ENCODE measurements at regions not wholly inside any gene's neighbourhood (a gene's known extent, or its start where the extent isn't known, plus 50 kb on each side); places are given as distances from the start of the nearest gene placed in this dataset.
A peak's percentile ranks its signal among the peaks of the same experiment; 100 is the strongest.

- no peak for DNase-seq
Measured at GRCh38 chr18:44025421-44025820, 655.3 kb upstream of the SETBP1 start.

GRCh38 chr18:44028109-44028508 is 652.6 kb upstream of the SETBP1 start:
- peak in 1 of 3 donors; percentile 9 for DNase-seq

GRCh38 chr18:44031063-44031462 is 649.6 kb upstream of the SETBP1 start:
- peak in 1 of 3 donors; percentile 3 for DNase-seq

GRCh38 chr18:44033144-44033701 is 647.5 kb upstream of the SETBP1 start:
- DNase-seq: peak in 1 of 3 donors; percentile 5

- DNase-seq: no peak
Measured at GRCh38 chr18:44035554-44035953, 645.1 kb upstream of the SETBP1 start.

GRCh38 chr18:44036501-44036900 is 644.2 kb upstream of the SETBP1 start:
- no peak for DNase-seq

- DNase-seq: no peak
Measured at GRCh38 chr18:44039216-44039615, 641.5 kb upstream of the SETBP1 start.

GRCh38 chr18:44039826-44040225 is 640.9 kb upstream of the SETBP1 start:
- no peak for DNase-seq

- DNase-seq: no peak
Measured at GRCh38 chr18:44041553-44041952, 639.1 kb upstream of the SETBP1 start.

GRCh38 chr18:44041961-44042360 is 638.7 kb upstream of the SETBP1 start:
- DNase-seq: no peak

- no peak for DNase-seq
Measured at GRCh38 chr18:44046376-44046975, 634.2 kb upstream of the SETBP1 start.

GRCh38 chr18:44047585-44047984 is 633.1 kb upstream of the SETBP1 start:
- DNase-seq: no peak

GRCh38 chr18:44048435-44048834 is 632.3 kb upstream of the SETBP1 start:
- DNase-seq: no peak

- no peak for DNase-seq
Measured at GRCh38 chr18:44048846-44049245, 631.8 kb upstream of the SETBP1 start.

- DNase-seq: no peak
Measured at GRCh38 chr18:44051026-44051425, 629.7 kb upstream of the SETBP1 start.

- no peak for DNase-seq
Measured at GRCh38 chr18:44054514-44054913, 626.2 kb upstream of the SETBP1 start.

GRCh38 chr18:44060197-44060596 is 620.5 kb upstream of the SETBP1 start:
- DNase-seq: no peak

GRCh38 chr18:44061438-44061837 is 619.2 kb upstream of the SETBP1 start:
- DNase-seq: no peak

- no peak for DNase-seq
Measured at GRCh38 chr18:44062345-44062744, 618.3 kb upstream of the SETBP1 start.

- no peak for DNase-seq
Measured at GRCh38 chr18:44065206-44065605, 615.5 kb upstream of the SETBP1 start.

GRCh38 chr18:44066541-44066940 is 614.1 kb upstream of the SETBP1 start:
- DNase-seq: no peak

GRCh38 chr18:44067186-44067585 is 613.5 kb upstream of the SETBP1 start:
- no peak for DNase-seq

- DNase-seq: no peak
Measured at GRCh38 chr18:44075038-44075437, 605.6 kb upstream of the SETBP1 start.

- no peak for DNase-seq
Measured at GRCh38 chr18:44079606-44080005, 601.1 kb upstream of the SETBP1 start.

- DNase-seq: no peak
Measured at GRCh38 chr18:44080054-44080453, 600.6 kb upstream of the SETBP1 start.

Data from suppressor macrophage treated with lipopolysaccharide for 1 hour (primary cell).